GM21367 (cell line): ENCODE measurements at regions not wholly inside any gene's neighbourhood (a gene's known extent, or its start where the extent isn't known, plus 50 kb on each side); places are given as distances from the start of the nearest gene placed in this dataset.
"Not testable (repeated sequence)": the region's sequence is repeated elsewhere in the genome, so short reads cannot be mapped to it uniquely, and the experiment has no call there.

ENCODE experiments used
- ATAC-seq: cut with Tn5 transposase; IDR thresholded peaks from one replicate; pipeline ENCODE4 v1.9.1; 2021; ENCODE audit not compliant: unreplicated experiment

DNA sequence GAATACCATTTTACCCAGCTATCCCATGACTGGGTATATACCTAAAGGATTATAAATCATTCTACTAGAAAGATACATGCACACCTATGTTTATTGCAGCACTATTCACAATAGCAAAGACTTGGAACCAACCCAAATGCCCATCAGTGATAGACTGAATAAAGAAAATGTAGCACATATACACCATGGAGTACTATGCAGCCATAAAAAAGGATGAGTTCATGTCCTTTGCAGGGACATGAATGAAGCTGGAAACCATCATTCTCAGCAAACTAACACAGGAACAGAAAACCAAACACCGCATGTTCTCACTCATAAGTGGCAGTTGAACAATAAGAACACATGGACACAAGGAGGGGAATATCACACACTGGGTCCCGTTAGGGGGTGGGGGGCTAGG is 191.9 kb upstream of the POU5F2 start:
- ATAC-seq, result not testable (repeated sequence)

DNA sequence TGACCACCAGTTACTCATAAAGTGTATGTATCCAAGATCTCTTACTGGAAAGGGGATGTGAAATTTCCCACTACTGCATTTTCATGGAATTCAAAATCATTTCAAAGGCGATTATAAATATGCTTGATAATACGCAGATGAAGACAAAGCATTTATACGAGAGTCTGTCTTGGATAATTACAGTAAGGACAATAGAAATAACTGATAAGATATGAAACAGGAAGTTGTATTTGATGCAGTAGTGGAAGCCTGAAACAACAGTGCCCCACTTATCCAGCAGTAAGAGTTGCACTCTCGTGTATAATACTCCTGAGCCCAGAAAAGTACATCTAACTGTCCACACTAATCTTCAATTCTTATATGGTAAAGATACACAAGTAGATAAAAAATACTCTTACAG is 188.7 kb upstream of the POU5F2 start:
- no peak for ATAC-seq

DNA sequence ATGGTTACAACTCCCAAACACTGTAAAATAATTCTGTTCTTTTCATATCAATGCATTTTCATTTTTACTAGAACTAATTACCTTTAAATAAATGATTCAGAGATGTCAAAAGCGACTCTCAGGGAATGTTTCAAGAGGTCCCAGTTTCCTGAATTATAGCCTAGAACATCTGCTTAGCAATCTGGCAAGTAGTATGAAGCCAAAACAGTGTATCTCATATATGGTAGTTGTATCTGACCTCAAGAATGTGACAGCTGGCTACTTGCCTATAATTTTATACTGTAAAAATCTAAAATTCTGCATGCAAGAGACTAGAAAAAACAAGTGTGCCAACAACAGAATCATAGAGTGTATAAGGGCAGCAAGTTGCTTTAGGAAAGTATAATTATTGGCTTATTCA is 187.7 kb upstream of the POU5F2 start:
- no peak for ATAC-seq

DNA sequence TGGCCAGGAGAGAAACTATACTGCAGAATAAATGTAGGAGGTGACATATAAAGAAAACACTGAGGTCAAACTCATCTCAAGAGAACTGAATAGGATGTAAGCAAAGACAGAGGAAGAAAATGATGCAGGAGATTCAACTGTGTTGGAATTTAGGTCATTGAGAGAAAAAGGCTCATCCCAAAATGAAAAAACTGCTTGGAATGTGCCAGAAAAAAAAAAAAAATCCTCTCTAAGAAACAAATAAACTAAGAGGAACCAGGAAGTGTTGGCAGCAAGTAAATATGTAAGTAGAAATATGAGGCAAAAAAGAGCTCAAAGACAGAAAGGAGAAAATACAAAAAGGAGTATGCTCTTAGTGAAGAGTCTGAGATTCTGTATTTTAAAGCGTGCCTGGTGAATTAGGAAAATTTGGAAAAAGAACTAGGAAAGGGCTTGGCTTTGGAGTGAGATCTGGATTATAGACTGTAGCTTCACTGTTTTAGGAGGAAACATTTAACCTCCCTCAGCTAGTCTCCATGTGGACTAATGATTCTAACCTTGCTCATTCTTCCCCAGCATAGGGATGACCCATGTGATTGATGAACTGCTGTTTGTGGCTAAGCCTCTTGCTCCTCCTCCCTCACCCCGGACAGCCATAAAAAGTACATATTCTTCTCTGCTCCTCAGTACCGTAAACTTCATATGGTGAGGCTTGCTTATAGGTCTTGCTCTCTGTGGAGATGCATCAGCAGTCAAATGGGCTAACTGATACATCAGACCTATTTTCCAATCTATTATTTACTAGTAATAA is 185.6 kb upstream of the POU5F2 start:
- no peak for ATAC-seq

DNA sequence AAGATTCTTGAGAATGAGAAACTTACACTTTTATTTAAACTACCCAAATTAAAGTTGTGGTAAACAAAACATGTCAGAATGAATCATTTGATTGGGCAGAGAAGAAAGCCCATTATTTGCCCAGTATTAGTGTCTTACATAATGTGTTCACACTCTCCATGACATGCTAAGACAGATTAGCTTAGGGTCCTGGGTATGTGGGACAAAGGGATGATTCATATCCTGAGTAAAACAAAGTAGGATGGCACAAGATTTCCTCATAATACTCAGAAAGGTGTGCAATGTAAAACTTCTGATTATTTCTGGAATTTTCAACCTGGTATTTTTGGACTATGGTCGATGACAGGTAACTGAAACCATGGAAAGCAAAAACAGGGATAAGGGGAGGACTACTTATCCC is 183.9 kb upstream of the POU5F2 start:
- no peak for ATAC-seq

DNA sequence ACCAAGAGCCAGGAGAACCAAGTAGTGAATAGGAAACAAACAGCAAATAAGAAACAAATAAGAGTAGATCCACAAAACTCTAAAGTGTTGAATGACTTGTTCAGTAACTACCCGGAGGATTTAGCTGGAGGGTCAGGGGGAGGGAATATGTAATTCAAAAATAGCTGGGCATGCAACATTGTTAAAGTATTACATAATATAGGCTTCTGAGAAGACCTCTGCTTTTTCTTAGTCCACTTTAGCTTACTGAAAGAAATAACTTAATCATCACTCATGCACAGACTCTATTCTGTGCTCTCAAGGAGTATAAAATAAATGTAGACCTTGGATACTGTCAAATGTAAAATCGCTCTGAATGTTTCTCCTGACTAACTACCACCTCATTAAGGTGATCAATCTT is 183.2 kb upstream of the POU5F2 start:
- ATAC-seq, result no peak

DNA sequence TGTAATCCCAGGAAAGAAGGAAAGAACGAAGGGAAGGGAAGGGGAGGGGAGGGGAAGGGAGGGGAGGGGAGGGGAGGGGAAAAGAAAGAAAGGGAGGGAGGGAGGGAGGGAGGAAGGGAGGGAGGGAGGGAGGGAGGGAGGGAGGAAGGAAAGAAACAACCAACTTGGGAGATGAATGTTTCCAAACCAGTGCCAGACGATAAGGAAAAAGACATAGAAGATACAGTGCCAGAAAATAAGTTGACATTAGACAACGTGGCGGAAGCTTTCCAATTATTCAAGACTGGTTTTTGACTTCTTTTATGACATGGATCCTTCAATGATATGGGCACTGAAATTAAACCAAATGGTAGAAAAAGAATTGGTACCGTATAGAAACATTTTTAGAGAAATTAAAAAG is 181.2 kb upstream of the POU5F2 start:
- no peak for ATAC-seq

DNA sequence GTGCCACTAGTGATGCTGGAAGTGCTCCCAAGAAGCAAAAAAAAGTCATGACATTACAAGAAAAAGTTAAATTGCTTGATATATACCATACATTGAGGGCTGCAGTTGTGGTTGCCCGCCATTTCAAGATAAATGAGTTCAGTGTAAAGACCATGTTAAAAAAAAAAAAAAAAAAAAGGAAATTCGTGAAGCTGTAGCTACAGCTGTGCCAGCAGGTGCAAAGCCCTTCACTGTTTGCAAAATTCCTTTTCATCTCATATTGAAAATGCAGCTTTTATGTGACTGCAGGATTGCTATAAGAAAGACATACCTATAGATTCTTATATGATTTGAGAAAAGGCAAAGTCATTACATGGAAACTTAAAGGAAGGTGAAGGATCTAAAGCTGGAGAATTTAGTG is 179.6 kb upstream of the POU5F2 start:
- ATAC-seq, result no peak

DNA sequence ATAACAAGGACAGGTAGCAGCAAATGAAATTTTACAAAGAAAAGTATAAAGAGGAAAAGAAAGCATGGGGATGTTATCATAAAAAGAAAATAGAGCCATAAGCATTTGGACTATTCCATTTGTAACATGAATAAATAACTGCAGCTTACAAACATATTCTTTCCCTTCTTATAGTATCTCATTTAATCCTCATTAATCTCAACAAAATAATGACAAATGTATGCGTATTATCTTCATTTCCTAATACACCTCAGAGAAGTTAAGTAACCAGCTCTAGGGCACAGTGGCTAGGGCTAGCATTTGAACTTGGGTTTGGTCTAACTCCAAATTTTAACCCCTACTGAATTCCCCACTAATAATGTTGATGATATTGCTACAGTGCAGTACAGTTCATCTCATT is 175.5 kb upstream of the POU5F2 start:
- no peak for ATAC-seq

DNA sequence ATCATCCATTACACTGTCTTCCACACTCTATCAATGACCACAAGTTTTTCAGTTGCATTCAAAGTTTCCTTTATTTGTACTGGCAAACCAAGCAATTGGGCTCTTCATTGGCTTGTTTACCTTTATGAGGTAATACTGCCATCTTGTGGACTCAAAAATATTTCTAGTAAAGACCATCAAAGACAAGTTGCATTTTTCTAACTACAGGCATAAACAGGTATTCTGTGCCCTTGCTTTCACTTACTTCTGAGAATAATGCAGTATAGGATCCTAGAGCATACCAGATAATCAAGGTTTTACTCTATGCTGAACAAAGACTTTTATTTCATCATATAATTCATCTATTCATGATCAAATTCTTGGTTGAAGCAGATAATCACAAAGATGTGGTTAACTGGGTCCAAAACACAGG is 173.7 kb upstream of the POU5F2 start:
- no peak for ATAC-seq

DNA sequence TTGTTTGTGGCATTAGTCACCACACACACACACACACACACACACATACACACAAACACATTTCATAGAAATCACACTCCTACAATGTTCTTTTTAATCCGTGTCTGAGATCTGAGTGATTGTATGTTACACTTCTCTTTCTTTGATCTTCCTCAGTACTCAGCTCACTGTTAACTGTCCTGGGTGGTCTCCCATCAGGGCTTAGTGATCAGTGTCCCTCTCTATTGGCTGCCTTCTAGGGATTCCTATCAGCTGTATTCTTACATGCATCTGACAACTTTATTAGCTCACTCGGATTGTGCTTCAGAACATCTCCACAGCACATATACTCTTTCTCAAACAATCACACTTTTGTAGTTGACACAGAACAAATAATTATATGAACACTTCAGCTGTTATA is 170.2 kb upstream of the POU5F2 start:
- no peak for ATAC-seq

DNA sequence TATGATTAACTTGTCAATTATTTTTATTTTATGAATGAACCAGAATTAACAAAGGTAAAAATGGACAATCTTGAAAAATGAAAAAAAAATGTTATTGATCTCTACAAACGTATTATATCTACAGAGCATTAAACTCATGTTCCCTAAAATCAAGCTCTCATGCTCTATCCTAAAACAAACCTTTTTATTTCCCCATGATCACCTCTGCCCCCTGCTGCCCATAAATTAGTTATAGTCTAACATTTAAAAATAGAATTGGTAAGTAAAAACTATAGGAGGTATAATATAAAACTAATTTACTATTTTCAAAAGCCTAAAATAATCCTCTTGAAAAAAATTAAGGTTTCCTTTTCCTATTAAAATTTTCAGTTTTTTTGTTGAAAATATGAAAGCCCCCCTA is 168.0 kb upstream of the POU5F2 start:
- no peak for ATAC-seq

DNA sequence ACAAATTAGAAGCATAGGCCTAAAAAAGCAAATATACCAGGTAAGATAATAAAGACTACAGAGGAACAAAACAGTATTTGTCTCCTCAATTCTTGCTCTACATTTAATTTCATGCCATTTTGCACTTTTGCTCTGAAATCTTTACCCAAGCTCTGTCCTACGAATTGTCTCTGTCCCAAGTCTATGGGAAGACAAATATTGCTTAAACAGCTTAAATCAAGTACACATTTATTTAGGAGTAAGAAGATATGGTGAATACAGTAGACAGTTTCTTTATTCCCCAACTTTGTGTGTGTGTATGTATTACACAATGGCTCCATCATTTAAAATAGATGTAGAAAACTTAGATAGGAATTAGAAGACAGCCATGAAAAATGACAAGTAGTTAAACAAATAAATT is 163.5 kb upstream of the POU5F2 start:
- ATAC-seq, result no peak

DNA sequence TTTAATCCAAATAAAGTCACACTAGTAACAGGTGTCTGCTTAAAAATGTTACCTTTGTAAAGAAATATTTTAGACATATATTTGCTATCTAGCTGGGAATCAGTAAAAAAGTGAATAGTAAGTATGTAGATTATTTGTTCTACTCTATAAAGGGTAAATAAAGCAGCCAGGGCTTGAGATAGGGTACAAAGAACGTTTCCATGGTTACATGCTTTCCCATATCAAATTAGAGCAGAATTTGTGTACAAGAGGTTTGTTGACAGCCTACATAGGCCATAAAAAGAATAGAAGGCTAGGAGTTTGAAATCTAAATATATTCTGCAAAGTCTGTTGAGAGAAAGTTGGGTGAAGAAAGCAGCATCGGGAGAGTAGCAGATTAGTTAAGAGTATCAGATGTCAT is 160.9 kb upstream of the POU5F2 start:
- ATAC-seq, result no peak

DNA sequence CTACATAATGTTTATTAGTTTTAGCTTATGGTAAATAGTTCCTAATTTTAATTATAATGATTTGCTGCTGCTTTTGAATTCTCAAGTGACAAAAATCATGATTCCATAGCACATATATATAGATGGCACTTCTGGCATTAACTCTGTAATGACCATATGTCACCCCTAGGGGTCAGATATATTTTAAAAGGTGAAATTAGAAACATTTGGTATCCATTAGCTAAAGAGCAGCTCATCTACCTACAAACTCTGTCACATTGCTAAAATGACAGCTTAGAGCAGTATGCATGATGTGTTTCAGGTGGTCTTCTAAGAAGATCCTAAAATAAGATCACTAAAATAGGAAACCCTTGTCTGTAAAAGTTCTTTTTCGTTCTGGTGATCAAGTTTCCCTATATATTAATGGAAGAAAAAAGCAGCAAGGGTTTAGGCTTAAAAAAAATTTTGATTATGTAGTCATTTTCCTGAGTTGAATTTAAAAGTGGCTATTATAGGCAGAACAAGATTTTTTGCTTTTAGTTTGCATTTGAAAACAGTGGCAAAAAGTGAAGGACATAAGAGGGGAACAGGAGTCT is 157.7 kb upstream of the POU5F2 start:
- peak; percentile 91 for ATAC-seq

DNA sequence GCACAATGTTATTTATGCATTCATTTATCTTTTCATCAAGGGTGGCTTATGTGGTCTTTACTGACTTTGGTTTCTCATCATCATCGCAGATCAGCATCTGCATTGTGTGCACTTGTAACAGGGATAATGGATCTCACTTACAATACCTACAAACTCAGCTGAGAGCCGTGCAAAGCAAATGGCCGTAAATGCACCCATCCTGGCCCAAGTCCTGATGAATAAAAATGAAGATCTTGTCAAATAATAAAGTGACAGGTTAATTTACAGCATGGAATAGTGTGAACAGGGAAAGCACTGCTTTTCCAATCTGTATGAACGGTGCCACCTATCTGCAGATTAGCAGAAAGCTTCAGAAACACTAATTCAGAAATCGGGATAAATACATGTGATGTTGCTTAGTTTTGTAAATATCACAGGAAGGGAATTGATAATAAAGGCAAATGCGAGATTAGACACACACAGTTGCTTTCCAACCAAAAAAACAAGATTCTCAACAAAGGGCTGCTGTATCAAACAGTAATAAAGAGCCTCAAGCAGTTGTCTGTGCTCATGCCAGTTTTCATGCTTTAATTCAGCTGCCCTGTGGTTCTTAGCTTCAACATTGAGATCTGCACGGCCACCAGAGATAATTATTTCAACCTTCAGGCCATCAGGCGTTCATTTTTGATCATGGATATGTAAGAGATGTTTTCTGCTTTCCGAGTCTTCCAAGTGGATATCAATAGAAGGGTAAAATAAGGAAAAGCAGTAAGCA is 153.4 kb upstream of the POU5F2 start:
- no peak for ATAC-seq

DNA sequence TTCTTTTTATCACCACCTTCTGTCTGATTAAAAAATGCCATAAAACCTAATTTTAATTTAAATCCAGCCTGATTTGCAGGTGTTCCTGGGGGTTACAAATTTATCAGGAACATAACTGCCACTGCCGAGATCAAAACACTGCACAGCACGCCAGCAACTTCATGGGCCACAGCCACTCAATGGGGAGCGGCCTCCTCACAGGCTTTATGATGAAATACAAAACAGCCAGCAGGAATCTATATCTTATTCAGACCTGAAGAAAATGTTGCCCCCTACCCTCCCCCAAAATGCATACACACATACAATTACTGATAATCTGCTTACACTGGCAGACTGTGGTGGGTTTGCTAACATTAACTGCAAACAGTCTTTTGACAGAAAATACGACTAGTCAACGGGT is 151.7 kb upstream of the POU5F2 start:
- ATAC-seq, result no peak

DNA sequence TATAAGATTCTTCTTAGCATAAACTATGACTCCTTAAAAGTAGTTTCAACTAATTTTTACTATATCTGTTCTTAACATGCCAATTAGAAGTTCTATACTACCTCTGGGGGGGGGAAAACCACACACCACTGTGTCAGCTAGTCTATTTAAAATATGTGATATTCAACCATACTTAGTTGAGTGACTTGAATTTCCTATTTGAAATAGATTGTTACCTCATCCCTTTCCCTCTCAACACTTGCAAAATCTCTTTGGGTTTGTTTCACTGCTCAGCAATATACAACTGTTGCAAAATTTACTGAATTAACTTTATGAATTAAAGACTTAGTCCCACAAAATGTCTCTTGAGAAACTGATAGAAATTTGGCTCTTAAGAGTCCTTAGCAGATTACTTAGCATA is 151.1 kb upstream of the POU5F2 start:
- ATAC-seq, result no peak

DNA sequence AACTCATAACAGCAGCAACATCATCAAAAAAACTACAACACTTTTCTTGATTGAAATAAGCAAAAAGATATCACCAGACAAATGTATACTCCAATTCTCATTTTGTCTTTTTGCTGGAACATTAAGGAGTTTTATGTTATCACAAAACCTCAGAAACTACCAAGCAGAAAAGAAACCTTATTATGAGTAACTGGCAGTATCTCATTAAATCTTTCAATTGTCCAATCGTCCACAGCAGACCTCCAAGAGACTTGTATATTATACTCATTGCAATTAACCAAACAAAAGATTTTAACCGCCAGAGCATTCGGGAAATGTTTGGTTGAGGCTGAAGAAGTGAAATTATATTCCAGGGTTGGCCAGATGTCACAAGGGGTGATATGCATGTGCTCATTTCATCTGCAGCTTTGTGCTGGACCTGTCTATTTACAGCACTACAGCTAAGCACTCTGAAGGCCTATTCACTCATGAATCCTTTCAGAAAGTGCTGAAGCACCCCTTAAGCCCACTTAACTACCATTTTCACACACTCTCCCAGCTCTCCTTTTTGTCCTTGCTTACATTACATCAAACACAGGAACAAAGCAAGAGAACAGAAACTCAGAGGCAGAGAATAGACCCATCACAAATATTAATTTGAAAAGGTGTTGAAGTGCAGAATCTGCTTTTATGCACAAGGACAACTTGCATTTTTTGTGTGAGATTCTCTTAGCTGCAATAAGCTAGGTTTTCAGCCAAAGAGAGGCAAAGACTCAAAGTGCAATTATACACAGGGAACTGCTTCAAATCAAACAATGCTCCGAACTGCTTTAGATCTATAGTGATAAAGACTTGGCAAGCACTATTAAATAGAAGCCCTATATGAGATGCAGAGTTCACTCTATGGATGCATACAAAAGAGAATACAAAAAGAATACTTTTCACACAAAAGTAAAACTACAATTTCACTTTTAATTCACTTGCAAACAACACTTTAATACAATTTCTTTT is 150.4 kb upstream of the POU5F2 start:
- no peak for ATAC-seq

DNA sequence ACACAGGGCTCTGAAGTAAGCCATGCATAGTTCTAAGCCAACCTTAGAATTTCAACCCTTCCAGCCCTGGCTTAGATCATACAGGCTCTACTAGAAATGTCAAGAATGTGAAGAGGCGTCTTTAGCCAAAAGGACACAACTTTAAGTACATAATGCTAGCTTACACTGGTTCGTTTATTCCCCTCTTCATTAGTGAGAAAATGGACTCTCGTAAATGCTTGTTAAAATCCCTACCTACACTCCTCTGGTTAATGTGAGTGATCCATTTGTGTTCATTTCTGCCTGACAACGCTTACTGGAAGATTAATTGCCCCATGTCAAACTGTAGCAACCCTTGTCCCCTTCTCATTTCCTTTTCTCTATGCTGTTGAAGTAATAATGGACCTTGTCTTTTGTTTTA is 149.3 kb upstream of the POU5F2 start:
- ATAC-seq, result no peak

DNA sequence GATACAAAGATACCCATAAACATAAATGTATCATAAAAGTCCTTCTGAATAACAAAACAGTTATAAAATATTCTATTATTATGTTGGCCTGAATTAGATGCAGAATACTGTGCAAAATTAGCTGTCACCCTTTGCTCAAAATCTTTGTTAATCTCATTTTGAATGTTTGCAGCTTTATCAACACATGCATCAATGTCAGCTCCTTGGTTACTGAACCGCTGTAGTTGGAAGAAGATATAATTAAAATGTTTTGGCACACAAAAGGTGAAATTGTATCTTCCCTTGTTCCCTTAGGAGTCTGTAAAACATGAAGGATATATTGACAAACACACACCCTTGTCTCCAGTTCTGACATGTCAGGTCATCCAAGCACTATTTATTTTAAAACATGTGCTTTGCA is 146.3 kb upstream of the POU5F2 start:
- ATAC-seq, result no peak
